ENCODE measurements at regions not wholly inside any gene's neighbourhood (a gene's known extent, or its start where the extent isn't known, plus 50 kb on each side); places are given as distances from the start of the nearest gene placed in this dataset.
A peak's percentile ranks its signal among the peaks of the same experiment; 100 is the strongest.

DNA sequence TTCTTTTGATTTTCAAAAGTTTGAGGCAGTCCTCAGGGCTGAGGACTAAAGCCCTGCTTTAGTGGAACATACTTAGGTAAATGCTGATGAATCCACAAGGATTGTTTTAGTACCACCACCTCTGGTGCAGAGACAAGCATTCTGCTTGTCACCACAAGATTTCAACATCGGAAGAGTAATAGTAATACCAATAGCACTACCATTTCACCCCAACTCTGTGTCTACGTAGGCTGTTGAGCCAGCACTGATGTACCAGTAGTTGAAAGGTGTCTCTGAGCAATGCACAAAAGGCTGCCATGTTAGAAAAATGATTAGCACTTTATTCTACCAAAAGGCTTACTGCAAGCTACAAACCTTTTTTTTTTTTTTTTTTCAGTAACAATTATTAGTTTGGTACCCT is 213.2 kb upstream of the SLC24A2 start:
- ATAC-seq, result no peak
- Mint-ChIP-seq H3K4me1 (ENCODE audit: low read depth in 2 of 2) (peaks cover 26 to 34% of the 10 kb centered on the region in 2 donors), H3K36me3 (peaks cover 15% of the 10 kb centered on the region), H3K9me3 (peaks cover 7% of the 10 kb centered on the region), H3K27me3 (no peaks in the 10 kb centered on the region), H3K4me3 (no peak overlapping the region), H3K27ac (no peak overlapping the region)
- DNase-seq (ENCODE audit: low spot score), result no peak

DNA sequence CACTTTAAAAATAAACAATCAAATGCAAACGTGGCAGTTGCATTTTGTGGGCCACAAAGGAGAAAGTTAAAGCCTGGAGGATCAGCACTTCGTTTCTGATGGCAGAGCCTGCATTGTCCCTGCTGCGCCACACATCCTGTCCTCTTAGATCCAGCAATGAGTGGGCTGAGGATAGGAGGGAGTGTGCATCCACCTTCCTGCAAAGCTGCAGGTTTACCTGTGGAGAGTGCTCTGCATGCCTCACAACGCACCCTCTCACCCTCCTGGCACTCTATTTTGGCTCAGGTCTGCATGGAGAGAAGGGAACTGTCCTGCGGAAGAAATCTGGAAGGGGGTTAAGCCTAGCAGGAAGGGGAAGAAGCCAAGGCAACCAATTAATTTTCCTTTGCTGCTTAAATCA is 212.2 kb upstream of the SLC24A2 start:
- H3K27ac Mint-ChIP-seq, result peak overlapping the region in 1 of 2 donors; percentile 99
- H3K9me3 Mint-ChIP-seq, result peaks cover 12% of the 10 kb centered on the region
- peaks cover 21% of the 10 kb centered on the region for H3K36me3 Mint-ChIP-seq
- H3K27me3 Mint-ChIP-seq, result no peaks in the 10 kb centered on the region
- DNase-seq (ENCODE audit: low spot score) (no peak), ATAC-seq (no peak)
- H3K4me1 Mint-ChIP-seq (ENCODE audit: low read depth in 2 of 2), result peaks cover 31 to 39% of the 10 kb centered on the region in 2 donors
- H3K4me3 Mint-ChIP-seq, result no peak overlapping the region

DNA sequence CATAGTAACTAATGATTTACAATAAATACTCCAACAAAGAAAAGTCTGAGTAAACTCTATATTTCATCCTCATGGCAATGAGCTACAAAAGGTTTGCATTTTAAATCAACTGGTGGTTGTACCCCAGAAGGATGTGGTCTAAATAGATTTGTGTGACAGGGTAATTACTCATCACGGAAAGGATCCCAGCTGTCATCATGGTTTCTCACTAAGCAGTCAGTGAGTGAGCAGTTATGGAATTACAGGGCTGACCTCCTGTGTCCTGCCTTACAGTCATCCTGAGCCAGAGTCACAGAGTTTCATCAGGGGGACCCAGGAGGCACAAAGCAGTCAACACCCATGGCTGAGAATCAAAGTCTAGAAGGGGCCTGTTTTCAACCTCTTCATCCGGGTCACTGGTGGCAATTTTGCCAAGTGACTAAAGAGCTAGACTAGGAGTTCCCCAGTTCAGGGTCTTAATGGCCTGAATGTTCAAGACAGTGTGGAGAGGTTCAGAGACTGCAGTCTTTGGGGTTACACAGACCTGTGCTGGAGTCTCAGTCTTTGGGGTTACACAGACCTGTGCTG is 210.7 kb upstream of the SLC24A2 start:
- Mint-ChIP-seq H3K27ac (peak overlapping the region; percentile 96 to 99), H3K4me3 (peak overlapping the region; percentile 81), H3K9me3 (peaks cover 12% of the 10 kb centered on the region), H3K36me3 (peaks cover 26% of the 10 kb centered on the region), H3K27me3 (no peaks in the 10 kb centered on the region), H3K4me1 (ENCODE audit: low read depth in 2 of 2) (peaks cover 31 to 44% of the 10 kb centered on the region in 2 donors)
- ATAC-seq, result peak; percentile 96 to 97
- peak; percentile 82 for DNase-seq (ENCODE audit: low spot score)

DNA sequence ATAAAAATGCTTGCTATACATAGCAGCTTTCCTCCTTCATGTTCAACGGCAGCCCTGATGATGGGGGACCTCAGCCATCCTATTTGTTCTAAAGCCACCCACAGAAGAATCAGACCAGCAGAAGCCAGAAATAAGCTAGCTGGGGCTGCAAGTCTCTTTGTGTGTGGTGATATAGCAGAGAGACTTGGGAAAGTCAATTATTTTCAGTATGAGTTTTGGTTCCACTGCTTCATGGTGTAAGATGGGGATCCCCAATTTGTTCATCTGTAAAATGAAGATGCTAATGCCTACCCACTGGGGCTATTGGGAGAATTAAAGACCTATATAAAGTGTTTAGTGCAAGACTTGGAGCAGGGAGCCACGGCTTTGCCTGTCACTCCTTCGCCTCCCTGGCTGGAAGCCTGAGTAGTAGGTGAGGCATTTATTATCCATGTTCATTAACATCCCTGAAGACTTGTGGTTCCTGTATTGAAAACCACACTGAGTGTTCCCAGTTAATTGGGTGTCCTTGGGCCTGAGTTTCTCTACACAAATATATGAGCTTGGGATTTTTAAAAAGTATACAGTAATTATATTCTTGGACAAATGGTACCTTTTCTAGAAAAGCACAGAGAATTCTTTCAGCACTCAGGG is 210.1 kb upstream of the SLC24A2 start:
- peaks cover 0 to under 1% of the 10 kb centered on the region in 2 donors for H3K27me3 Mint-ChIP-seq
- H3K9me3 Mint-ChIP-seq, result peaks cover 12% of the 10 kb centered on the region
- ATAC-seq (peak; percentile 41 to 55), DNase-seq (ENCODE audit: low spot score) (no peak)
- H3K36me3 Mint-ChIP-seq, result peaks cover 26% of the 10 kb centered on the region
- peak overlapping the region; percentile 96 to 99 for H3K27ac Mint-ChIP-seq
- H3K4me3 Mint-ChIP-seq, result peak overlapping the region; percentile 81
- peaks cover 31 to 44% of the 10 kb centered on the region in 2 donors for H3K4me1 Mint-ChIP-seq (ENCODE audit: low read depth in 2 of 2)

DNA sequence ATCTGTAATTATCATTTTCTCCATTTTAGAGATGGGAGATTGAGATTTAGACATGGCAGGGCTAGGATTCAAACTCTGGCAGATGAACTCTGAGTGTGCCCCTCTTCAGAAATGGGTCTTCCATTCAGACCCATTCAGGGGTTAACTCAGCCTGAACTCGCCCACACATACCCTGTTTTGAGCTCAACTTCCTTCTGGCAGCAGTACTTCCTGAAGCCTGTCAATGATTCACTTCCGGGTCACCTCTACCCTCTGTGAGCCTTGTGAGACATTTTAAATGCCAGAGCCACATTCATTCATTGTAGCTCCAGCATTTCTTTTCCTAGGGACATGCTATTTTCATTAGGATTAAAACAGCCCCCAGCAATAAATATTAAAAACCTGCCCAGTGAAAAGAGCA is 209.3 kb upstream of the SLC24A2 start:
- H3K4me3 Mint-ChIP-seq, result peak overlapping the region; percentile 81

DNA sequence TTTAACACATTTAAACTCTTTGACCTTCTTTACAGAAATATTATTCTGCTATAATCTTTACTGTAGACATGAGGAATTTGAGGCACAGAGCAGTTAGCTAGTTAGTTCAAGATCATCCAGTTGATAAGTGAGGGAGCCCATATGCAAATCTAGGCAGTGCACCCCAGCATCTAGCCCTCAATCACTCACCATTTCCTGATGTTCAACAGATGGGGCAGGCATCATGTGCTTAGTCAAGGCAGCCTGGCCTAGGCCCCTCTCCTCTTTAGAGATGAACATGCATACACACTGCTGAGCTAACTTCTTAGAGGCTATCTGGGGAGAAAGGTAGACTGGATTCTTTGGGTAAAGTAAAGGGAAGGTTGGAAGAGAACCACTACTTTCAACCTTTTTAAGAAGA is 206.8 kb upstream of the SLC24A2 start:
- Mint-ChIP-seq H3K9me3 (peaks cover 12% of the 10 kb centered on the region), H3K27me3 (peaks cover 5 to 11% of the 10 kb centered on the region in 2 donors), H3K27ac (peak overlapping the region; percentile 31 to 47), H3K4me1 (ENCODE audit: low read depth in 2 of 2) (peaks cover 31 to 42% of the 10 kb centered on the region in 2 donors), H3K4me3 (no peak overlapping the region), H3K36me3 (peaks cover 26% of the 10 kb centered on the region)
- ATAC-seq, result no peak
- no peak for DNase-seq (ENCODE audit: low spot score)

More for the DNA sequence above, 209.3 kb upstream of the SLC24A2 start:
- H3K4me1 Mint-ChIP-seq (ENCODE audit: low read depth in 2 of 2), result peaks cover 31 to 44% of the 10 kb centered on the region in 2 donors
- H3K9me3 Mint-ChIP-seq, result peaks cover 12% of the 10 kb centered on the region
- peaks cover 0 to 6% of the 10 kb centered on the region in 2 donors for H3K27me3 Mint-ChIP-seq
- ATAC-seq (no peak), DNase-seq (ENCODE audit: low spot score) (no peak)
- H3K36me3 Mint-ChIP-seq, result peaks cover 26% of the 10 kb centered on the region
- H3K27ac Mint-ChIP-seq, result peak overlapping the region; percentile 96 to 99

DNA sequence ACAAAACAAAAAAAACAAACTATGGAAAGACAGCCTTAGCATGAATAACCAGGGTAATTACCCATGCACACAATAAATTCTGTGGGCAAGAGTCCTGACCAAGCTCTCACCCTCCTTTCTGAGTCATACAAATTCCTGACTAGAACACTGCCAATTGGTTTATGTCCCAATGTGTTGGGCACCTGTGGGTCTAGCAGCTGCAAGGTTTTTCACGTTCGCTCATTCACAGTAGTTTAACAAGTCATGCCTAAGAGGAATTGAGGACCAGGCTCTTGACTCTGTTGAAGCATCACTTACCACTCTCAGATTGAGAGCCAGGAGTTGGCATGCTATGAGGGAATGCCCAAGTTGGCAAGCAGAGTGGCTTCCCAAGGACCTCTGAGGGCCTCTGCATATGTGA is 205.5 kb upstream of the SLC24A2 start:
- H3K27ac Mint-ChIP-seq, result no peak overlapping the region
- DNase-seq (ENCODE audit: low spot score) (no peak), ATAC-seq (no peak)
- peaks cover 20 to 29% of the 10 kb centered on the region in 2 donors for H3K4me1 Mint-ChIP-seq (ENCODE audit: low read depth in 2 of 2)
- peaks cover 26% of the 10 kb centered on the region for H3K36me3 Mint-ChIP-seq
- no peak overlapping the region for H3K4me3 Mint-ChIP-seq
- peaks cover 12% of the 10 kb centered on the region for H3K9me3 Mint-ChIP-seq
- H3K27me3 Mint-ChIP-seq, result peaks cover 5 to 11% of the 10 kb centered on the region in 2 donors

DNA sequence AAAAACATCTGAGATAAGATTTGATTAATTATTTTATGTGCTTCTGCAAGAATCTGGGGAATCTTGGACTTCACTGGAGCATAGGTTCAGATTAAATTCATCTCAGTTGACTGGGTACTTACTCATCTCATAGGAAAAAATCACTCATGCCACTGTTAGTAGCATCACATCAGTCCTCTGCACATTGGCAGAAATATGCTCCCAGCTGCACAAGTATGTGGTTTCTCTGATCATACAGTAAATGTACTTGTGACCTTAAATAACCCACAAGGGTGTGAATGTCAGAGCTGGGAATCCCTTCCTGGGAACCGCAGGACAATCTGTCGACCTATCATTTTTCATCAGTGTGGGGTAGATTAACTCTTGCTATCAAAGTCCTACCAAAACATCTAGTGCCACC is 203.7 kb upstream of the SLC24A2 start:
- Mint-ChIP-seq H3K9me3 (peaks cover 8% of the 10 kb centered on the region), H3K4me1 (ENCODE audit: low read depth in 2 of 2) (peaks cover 8 to 15% of the 10 kb centered on the region in 2 donors), H3K27me3 (peaks cover 5 to 11% of the 10 kb centered on the region in 2 donors), H3K4me3 (no peak overlapping the region), H3K36me3 (peaks cover 16% of the 10 kb centered on the region), H3K27ac (no peak overlapping the region)
- ATAC-seq, result peak in 1 of 2 donors; percentile 56
- DNase-seq (ENCODE audit: low spot score), result no peak

DNA sequence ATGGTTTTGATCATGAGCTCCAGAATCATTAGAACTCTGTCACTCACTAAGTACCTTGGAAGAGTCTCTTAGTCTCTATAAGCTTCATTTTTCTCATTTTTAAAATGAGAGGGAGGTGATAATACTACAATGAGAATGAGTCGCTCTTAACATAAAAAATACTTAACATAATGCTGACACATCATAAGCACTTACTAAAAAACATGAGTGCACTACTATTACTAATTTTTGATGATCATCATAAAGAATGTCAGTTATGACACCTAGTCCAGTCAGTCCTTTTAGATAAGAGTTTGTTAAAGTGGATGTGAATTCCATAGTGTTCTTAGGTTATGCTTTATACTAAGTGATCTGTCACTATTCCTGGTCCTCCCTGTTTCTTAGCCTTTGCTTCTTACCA is 200.4 kb upstream of the SLC24A2 start:
- no peak for DNase-seq (ENCODE audit: low spot score)

DNA sequence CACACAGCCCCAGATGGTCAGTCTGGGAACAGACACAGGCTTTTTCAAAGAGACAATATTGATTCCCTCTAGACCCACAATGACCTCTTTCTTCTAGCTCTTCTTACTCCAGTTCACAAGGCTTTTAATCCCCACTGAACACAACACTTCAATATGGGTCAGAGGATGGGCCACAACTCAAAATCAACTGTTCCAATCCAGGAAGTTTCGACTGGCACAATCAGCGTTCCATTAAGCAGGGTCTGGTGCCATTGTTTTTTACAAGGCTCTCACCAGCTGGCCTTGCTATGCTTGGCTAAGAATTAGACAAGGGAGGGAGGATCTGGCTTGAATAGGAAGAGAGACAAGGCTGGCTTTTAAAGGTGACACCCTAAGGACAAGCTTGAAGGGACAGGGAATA is 199.4 kb upstream of the SLC24A2 start:
- no peaks in the 10 kb centered on the region for H3K36me3 Mint-ChIP-seq
- H3K4me3 Mint-ChIP-seq, result no peak overlapping the region
- H3K4me1 Mint-ChIP-seq (ENCODE audit: low read depth in 2 of 2), result no peaks in the 10 kb centered on the region
- DNase-seq (ENCODE audit: low spot score), result no peak
- no peak overlapping the region for H3K27ac Mint-ChIP-seq
- ATAC-seq, result no peak
- no peaks in the 10 kb centered on the region for H3K9me3 Mint-ChIP-seq
- H3K27me3 Mint-ChIP-seq, result peaks cover 5 to 6% of the 10 kb centered on the region in 2 donors

More for the DNA sequence above, 200.4 kb upstream of the SLC24A2 start:
- Mint-ChIP-seq H3K9me3 (no peaks in the 10 kb centered on the region), H3K4me3 (no peak overlapping the region), H3K36me3 (no peaks in the 10 kb centered on the region), H3K27me3 (peaks cover 5 to 11% of the 10 kb centered on the region in 2 donors), H3K27ac (no peak overlapping the region), H3K4me1 (ENCODE audit: low read depth in 2 of 2) (no peaks in the 10 kb centered on the region)
- ATAC-seq, result no peak

DNA sequence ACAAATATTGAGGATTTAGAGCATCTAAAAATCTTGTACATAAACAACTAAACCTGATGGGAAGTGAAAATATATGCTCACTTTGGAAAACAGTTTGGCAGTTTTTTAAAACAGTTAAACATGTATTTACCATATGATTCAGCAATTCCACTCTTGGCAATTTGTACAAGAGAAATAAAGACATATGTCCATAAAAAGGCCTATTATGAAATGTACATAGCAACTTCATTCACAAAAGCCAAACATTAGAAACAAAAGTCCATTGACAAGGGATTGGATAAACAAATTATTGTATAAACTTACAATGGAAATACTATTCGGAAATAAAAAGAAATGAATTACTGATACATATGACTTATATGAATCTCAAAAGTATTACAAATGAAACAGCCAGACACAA is 196.2 kb upstream of the SLC24A2 start:
- H3K4me3 Mint-ChIP-seq, result no peak overlapping the region
- H3K4me1 Mint-ChIP-seq (ENCODE audit: low read depth in 2 of 2), result peaks cover 0 to 2% of the 10 kb centered on the region in 2 donors
- no peak overlapping the region for H3K27ac Mint-ChIP-seq
- no peaks in the 10 kb centered on the region for H3K9me3 Mint-ChIP-seq
- H3K27me3 Mint-ChIP-seq, result peaks cover 5 to 10% of the 10 kb centered on the region in 2 donors
- H3K36me3 Mint-ChIP-seq, result no peaks in the 10 kb centered on the region
- no peak for DNase-seq (ENCODE audit: low spot score)
- no peak for ATAC-seq

DNA sequence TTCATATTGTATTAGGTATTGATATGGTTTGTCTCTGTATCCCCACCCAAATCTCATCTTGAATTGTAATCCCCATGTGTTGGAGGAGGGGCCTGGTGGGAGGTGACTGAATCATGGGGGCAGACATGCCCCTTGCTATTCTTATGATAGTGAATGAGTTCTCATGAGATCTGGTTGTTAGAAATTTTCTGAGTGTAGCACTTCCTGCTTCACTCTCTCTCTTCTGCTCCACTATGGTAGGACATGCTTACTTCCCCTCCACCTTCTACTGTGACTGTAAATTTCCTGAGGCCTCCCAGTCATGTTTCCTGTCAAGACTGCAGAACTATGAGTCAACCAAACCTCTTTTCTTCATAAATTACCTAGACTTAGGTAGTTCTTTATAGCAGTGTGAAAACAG is 187.4 kb upstream of the SLC24A2 start:
- H3K4me1 Mint-ChIP-seq (ENCODE audit: low read depth in 2 of 2), result peaks cover 7 to 21% of the 10 kb centered on the region in 2 donors
- peaks cover 0 to 14% of the 10 kb centered on the region in 2 donors for H3K27me3 Mint-ChIP-seq
- peak overlapping the region; percentile 36 for H3K4me3 Mint-ChIP-seq
- H3K9me3 Mint-ChIP-seq, result no peaks in the 10 kb centered on the region
- peaks cover 11% of the 10 kb centered on the region for H3K36me3 Mint-ChIP-seq
- ATAC-seq (peak; percentile 82 to 90), DNase-seq (ENCODE audit: low spot score) (no peak)
- peak overlapping the region; percentile 57 to 68 for H3K27ac Mint-ChIP-seq

DNA sequence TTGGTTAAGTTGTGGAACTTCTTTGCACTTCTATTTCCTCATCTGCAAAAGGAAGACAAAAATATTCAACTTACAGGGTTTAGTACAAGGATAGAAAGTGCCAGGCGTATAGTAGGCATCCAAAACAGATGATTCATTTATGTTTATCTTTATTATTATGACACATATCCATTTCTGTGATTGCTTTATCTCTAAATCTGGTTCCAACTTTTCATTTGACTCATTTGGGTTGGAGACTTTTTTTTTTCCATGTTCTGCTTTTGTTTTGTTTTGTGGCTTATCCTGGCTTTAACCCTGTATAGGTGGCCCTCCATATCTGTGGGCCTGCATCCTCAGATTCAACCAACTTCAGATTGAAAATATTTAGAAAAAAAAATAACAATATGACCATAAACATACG is 186.7 kb upstream of the SLC24A2 start:
- DNase-seq (ENCODE audit: low spot score), result no peak
- no peak overlapping the region for H3K4me3 Mint-ChIP-seq
- peaks cover 0 to 14% of the 10 kb centered on the region in 2 donors for H3K27me3 Mint-ChIP-seq
- no peak for ATAC-seq
- no peaks in the 10 kb centered on the region for H3K9me3 Mint-ChIP-seq
- H3K36me3 Mint-ChIP-seq, result peaks cover 11% of the 10 kb centered on the region
- H3K27ac Mint-ChIP-seq, result peak overlapping the region in 1 of 2 donors; percentile 68
- peaks cover 7 to 21% of the 10 kb centered on the region in 2 donors for H3K4me1 Mint-ChIP-seq (ENCODE audit: low read depth in 2 of 2)

DNA sequence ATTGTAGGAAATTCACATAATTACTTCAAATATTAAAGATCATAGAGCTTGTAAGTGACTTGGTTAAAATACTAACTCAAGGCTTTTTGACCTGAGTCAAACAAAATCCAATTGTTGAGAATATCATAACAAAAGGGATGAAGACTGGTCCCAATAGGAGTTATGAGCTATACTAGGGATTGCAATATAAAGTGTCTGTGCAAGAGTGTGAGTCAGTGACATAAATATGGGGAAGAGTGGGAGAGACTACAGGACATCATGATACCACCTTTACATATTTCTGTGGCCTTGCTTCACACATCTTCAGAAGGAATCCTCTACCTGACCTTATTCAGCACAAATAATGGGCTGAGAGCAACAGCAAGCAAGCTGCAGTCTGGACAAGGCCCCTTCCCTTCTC is 180.9 kb upstream of the SLC24A2 start:
- Mint-ChIP-seq H3K4me3 (no peak overlapping the region), H3K27me3 (peaks cover 0 to 16% of the 10 kb centered on the region in 2 donors), H3K36me3 (no peaks in the 10 kb centered on the region), H3K9me3 (peaks cover 4% of the 10 kb centered on the region), H3K27ac (no peak overlapping the region), H3K4me1 (ENCODE audit: low read depth in 2 of 2) (no peaks in the 10 kb centered on the region)
- no peak for ATAC-seq
- no peak for DNase-seq (ENCODE audit: low spot score)
